DOHH2 (cell line): ENCODE measurements at regions not wholly inside any gene's neighbourhood (a gene's known extent, or its start where the extent isn't known, plus 50 kb on each side); places are given as distances from the start of the nearest gene placed in this dataset.

Source experiments
- EZH2phosphoT487 ChIP-seq: fragments of 200-600 bp; sonication (generic); IDR thresholded peaks from 2 replicates; pipeline ENCODE4 v1.6.1; 2017; ENCODE audit warnings: borderline replicate concordance, mild to moderate bottlenecking, antibody characterized with exemption, low read length, moderate library complexity, mixed read lengths
- TF ChIP-seq, protein P1 (sequence below): fragments of 200-600 bp; sonication (generic); IDR thresholded peaks from one replicate; pipeline ENCODE4 v1.5.1; 2014; ENCODE audit warnings: antibody characterized with exemption, mild to moderate bottlenecking, low read depth, low read length; ENCODE audit not compliant: poor library complexity, severe bottlenecking

DNA sequence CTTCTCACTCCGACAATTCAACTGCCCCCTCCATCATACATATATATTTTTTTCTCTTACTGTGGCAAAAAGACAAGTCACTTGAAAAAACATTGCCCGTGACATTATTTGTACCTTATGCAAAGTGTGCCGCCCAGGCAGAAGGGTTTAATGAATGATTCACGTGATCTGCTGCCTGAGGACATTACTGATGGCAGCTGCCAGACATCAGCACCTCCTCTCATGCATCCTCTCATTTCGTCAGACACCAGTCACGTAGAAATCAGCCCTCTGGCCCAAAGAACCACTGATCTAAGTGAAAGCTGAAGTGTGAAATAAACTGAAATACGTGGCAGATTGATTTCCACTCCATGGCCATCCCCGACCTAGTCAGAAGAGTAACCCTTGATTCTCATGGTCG, 218.8 kb upstream of the PDE10A start:
- TF ChIP-seq, protein P1, sequence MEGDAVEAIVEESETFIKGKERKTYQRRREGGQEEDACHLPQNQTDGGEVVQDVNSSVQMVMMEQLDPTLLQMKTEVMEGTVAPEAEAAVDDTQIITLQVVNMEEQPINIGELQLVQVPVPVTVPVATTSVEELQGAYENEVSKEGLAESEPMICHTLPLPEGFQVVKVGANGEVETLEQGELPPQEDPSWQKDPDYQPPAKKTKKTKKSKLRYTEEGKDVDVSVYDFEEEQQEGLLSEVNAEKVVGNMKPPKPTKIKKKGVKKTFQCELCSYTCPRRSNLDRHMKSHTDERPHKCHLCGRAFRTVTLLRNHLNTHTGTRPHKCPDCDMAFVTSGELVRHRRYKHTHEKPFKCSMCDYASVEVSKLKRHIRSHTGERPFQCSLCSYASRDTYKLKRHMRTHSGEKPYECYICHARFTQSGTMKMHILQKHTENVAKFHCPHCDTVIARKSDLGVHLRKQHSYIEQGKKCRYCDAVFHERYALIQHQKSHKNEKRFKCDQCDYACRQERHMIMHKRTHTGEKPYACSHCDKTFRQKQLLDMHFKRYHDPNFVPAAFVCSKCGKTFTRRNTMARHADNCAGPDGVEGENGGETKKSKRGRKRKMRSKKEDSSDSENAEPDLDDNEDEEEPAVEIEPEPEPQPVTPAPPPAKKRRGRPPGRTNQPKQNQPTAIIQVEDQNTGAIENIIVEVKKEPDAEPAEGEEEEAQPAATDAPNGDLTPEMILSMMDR, result no peak
- TF ChIP-seq EZH2phosphoT487, result no peak
